GM12874 (cell line): ENCODE measurements at regions not wholly inside any gene's neighbourhood (a gene's known extent, or its start where the extent isn't known, plus 50 kb on each side); places are given as distances from the start of the nearest gene placed in this dataset.

ENCODE experiments used
- TF ChIP-seq, protein P1 (sequence below): IDR thresholded peaks from 2 replicates; pipeline ENCODE4 v1.5.1; 2011; ENCODE audit warnings: low read depth, mild to moderate bottlenecking, control low read depth, low read length, moderate library complexity; ENCODE audit not compliant: insufficient read depth

DNA sequence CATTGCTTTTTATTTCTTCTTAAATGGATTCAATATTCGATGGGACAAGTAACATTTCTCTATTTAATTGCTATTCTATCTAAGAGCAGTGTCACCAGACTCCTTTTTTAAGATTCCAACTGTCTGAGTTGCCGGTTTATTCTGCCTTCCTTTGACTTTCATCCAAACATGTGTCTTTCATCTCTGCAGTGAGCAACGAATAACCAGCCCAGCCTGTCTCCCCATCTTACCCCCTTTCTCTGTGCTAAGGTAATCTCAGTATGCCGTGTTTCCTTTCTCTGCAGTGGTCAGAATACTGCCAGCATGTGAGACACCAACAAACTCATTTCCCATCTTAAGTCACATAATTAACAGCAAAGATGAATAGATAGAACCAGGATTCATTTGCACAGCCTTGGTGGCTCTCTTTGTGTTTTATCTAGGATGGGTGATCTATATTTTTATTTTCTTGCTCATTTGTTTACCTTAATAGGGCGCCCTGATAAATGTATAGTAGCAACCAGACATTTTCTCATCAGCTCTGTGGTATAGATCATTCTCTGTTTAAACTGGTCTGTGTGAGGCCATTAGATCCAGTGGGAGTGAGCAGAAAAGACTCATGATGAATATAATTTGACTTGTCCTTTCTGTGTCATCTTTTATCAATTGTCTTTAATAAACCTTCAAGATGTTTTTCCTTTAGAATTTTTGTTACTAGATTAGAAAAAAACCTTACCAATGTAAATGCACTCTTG is 394.8 kb upstream of the IGFBP7 start:
- TF ChIP-seq, protein P1, sequence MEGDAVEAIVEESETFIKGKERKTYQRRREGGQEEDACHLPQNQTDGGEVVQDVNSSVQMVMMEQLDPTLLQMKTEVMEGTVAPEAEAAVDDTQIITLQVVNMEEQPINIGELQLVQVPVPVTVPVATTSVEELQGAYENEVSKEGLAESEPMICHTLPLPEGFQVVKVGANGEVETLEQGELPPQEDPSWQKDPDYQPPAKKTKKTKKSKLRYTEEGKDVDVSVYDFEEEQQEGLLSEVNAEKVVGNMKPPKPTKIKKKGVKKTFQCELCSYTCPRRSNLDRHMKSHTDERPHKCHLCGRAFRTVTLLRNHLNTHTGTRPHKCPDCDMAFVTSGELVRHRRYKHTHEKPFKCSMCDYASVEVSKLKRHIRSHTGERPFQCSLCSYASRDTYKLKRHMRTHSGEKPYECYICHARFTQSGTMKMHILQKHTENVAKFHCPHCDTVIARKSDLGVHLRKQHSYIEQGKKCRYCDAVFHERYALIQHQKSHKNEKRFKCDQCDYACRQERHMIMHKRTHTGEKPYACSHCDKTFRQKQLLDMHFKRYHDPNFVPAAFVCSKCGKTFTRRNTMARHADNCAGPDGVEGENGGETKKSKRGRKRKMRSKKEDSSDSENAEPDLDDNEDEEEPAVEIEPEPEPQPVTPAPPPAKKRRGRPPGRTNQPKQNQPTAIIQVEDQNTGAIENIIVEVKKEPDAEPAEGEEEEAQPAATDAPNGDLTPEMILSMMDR, result no peak

DNA sequence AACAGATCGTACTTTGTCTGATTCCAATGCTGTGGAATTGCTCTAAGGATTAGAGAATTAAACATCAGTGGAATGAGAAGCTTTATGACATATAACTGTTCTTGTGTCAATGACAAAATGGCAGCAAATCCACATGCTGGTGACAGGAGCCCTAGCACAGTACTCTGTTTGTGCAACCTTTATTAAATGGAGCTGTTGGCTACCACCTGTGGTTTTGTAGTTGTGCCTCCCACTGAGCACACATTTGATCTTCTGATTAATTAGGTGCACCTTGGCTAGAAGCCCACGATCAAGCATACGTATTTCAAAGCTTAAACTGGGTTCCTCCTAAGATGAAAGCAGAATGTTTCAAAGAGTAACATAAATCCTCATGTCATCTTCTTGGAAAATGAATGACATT is 394.0 kb upstream of the IGFBP7 start:
- TF ChIP-seq, protein P1, result no peak

DNA sequence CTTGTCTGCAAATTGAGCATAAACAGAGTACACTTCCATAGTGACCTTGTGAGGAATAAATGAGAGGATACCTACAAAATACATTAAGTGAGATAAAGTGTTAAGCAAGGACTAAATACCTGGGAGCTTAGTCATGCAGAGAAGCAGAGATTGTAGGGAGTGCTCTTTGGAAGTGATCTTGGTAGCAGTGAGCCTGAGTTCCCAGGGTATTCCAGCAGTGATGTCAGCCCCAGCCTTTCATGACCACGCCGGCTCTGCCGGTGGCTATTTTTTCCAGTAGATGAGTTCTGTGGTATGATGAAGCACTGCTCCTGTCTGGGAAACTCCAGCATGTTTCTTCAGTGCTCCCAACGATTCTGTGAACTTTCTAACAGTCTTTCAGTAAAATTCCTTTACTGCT is 391.5 kb upstream of the IGFBP7 start:
- TF ChIP-seq, protein P1, result no peak

DNA sequence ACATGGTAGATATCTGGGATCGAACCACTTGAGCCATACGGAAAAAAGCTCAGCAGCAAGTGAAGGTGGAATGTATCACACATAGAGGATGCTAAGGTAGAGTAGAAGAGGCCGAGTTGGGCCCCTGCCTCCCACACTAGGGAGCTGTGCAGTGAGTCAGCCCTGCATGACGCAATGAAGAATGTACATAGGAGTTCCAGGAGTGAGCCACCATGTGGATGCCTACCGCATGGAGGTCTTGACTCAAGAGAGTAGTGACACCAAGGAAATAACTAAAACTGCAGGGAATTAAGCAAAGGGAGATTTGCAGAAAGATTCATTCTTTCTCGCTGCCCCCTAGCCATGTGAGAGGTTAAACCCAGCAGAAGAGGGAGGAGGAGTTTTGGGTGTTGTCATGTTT is 389.6 kb upstream of the IGFBP7 start:
- TF ChIP-seq, protein P1, result no peak

DNA sequence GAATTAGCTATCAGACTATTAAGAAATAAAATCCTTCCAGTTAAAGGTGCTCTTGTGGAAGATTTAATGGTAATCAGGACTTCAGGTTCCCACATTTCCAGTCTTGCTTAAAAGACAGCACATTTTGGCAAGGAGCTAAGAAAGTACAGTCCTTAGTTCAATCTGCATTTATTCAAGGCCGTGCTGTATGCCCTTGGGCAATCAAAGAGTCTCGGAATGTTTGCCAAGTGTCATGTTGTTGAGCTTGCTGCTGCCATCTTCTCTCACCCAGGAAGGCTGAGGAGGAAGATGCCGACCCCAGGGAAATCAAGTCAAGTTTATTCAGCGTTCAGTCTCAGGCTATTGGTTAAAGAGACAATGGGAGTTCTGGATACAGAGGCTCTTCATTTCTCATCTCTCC is 388.1 kb upstream of the IGFBP7 start:
- TF ChIP-seq, protein P1, result no peak

DNA sequence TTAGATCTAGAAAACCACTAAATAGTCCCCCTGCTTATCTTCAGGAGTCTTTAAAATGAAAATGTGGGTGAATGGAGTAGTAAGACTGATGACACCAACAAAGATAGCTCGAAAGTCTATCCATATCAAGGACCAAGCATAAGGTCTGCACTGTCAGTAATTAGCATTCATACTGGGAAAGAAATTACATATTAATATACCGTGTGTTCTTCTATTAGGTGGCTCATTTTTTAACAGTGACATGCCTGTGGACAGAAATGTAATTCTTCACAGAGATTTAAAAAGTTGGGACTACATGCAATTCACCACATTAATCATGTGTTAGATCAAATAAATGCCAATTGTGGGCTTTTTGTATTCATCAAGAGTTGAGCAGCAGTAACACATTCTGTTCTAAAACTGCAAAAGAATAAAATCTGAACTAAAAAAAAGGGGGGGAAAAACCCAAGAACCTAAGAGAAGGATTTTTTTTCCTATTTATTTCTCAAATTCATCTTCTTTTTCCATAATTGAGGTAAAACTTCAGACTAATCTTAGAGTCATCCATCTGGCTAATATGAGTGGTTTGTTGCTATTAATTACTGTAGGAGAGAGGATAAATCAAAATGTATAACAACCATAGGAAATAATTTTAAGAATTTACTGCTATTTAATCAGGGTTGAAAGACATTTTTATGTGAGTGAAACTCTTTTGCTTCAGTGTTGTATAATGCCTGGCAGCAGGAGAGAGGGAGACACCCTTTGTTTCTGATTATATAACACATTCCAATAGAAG is 386.7 kb upstream of the IGFBP7 start:
- TF ChIP-seq, protein P1, result no peak

DNA sequence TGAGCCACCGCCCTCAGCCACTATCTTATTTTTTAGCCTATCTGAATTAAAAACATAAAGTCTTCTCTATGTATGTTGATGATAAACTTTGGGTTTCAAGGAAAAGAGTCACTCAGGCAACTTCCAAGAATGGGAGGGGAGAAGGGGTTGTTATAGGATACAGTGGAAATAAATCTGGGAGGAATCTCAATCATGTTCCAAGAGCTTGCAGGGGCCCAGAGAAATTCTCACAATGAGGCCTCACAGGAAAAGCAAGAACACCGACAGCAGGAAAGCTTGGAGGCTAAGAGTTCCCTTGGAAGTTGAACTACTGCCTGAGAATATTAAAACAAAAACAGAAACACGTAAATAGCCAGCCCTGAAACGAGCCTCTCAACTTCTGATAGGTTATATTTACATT is 384.6 kb upstream of the IGFBP7 start:
- TF ChIP-seq, protein P1, result no peak
